HG02852 (cell line): ENCODE measurements at regions not wholly inside any gene's neighbourhood (a gene's known extent, or its start where the extent isn't known, plus 50 kb on each side); places are given as distances from the start of the nearest gene placed in this dataset.
A peak's percentile ranks its signal among the peaks of the same experiment; 100 is the strongest.

Source experiments
- ATAC-seq: cut with Tn5 transposase; IDR thresholded peaks from one replicate; pipeline ENCODE4 v1.9.1; 2021; ENCODE audit warnings: mild to moderate bottlenecking, moderate library complexity; ENCODE audit not compliant: unreplicated experiment

- no peak for ATAC-seq
Observed at GRCh38 chr2:65514555-65515195, 82.3 kb upstream of the SPRED2 start.

GRCh38 chr2:65512783-65513182 lies 80.4 kb upstream of the SPRED2 start:
- no peak for ATAC-seq

- ATAC-seq = no peak
Observed at GRCh38 chr2:65511306-65511705, 78.9 kb upstream of the SPRED2 start.

- no peak for ATAC-seq
Observed at GRCh38 chr2:65508225-65508624, 75.8 kb upstream of the SPRED2 start.

GRCh38 chr2:65507102-65508069 lies 75.0 kb upstream of the SPRED2 start:
- no peak for ATAC-seq

GRCh38 chr2:65504814-65505697 lies 72.7 kb upstream of the SPRED2 start:
- no peak for ATAC-seq

- no peak for ATAC-seq
Observed at GRCh38 chr2:65504201-65504600, 71.8 kb upstream of the SPRED2 start.

GRCh38 chr2:65503746-65504145 lies 71.3 kb upstream of the SPRED2 start:
- ATAC-seq = no peak

GRCh38 chr2:65501836-65502235 lies 69.4 kb upstream of the SPRED2 start:
- ATAC-seq = no peak

GRCh38 chr2:65501074-65501473 lies 68.7 kb upstream of the SPRED2 start:
- peak; percentile 70 for ATAC-seq

GRCh38 chr2:65500310-65501040 lies 68.1 kb upstream of the SPRED2 start:
- peak; percentile 73 for ATAC-seq

- ATAC-seq = no peak
Observed at GRCh38 chr2:65499216-65499615, 66.8 kb upstream of the SPRED2 start.

GRCh38 chr2:65498396-65498795 lies 66.0 kb upstream of the SPRED2 start:
- no peak for ATAC-seq

- no peak for ATAC-seq
Observed at GRCh38 chr2:65495251-65495877, 63.0 kb upstream of the SPRED2 start.

GRCh38 chr2:65494078-65494477 lies 61.7 kb upstream of the SPRED2 start:
- no peak for ATAC-seq

GRCh38 chr2:65491381-65491905 lies 59.0 kb upstream of the SPRED2 start:
- no peak for ATAC-seq

- ATAC-seq = no peak
Observed at GRCh38 chr2:65490222-65490621, 57.8 kb upstream of the SPRED2 start.

GRCh38 chr2:65489269-65489668 lies 56.9 kb upstream of the SPRED2 start:
- no peak for ATAC-seq

- no peak for ATAC-seq
Observed at GRCh38 chr2:65488527-65488926, 56.1 kb upstream of the SPRED2 start.

GRCh38 chr2:65487404-65487803 lies 55.0 kb upstream of the SPRED2 start:
- no peak for ATAC-seq
